GM12878 (cell line): ENCODE measurements at regions not wholly inside any gene's neighbourhood (a gene's known extent, or its start where the extent isn't known, plus 50 kb on each side); places are given as distances from the start of the nearest gene placed in this dataset.
A peak's percentile ranks its signal among the peaks of the same experiment; 100 is the strongest.

Experiments
- ATF3 ChIP-seq: IDR thresholded peaks from 2 replicates; pipeline ENCODE4 v1.6.1; 2011; ENCODE audit warnings: low read depth, mild to moderate bottlenecking, low read length, moderate library complexity, borderline replicate concordance; ENCODE audit errors: extremely low read depth
- ATF7 ChIP-seq: fragments of 450-650 bp; IDR thresholded peaks from 2 replicates; pipeline ENCODE4 v1.6.1; 2016; ENCODE audit warnings: low read depth, mild to moderate bottlenecking
- BHLHE40 ChIP-seq, 2 experiments: fragments of 450-650 bp in 1 of 2; IDR thresholded peaks; 2 replicates each; pipeline ENCODE4 v1.6.1; 2011 to 2017; ENCODE audit warnings: low read depth in 2 of 2, borderline replicate concordance in 1 of 2, improper control_type of control experiment in 1 of 2, low read length in 1 of 2, mild to moderate bottlenecking in 1 of 2
- BMI1 ChIP-seq: fragments of 450-650 bp; IDR thresholded peaks from 2 replicates; pipeline ENCODE4 v1.6.1; 2016; ENCODE audit warnings: mild to moderate bottlenecking, moderate library complexity, borderline replicate concordance
- CBFB ChIP-seq: IDR thresholded peaks from 2 replicates; pipeline ENCODE4 v1.6.1; 2016; ENCODE audit warnings: antibody characterized with exemption, low read depth
- CHD4 ChIP-seq: fragments of 200-600 bp; sonication (generic); IDR thresholded peaks from 2 replicates; pipeline ENCODE4 v1.6.1; 2016; ENCODE audit warnings: mild to moderate bottlenecking
- E4F1 ChIP-seq: fragments of 450-650 bp; IDR thresholded peaks from 2 replicates; pipeline ENCODE4 v1.6.1; 2018; ENCODE audit warnings: borderline replicate concordance, mild to moderate bottlenecking; ENCODE audit not compliant: partially characterized antibody
- EP300 ChIP-seq, 2 experiments: fragments of 150-350 bp in 1 of 2; IDR thresholded peaks; 2 replicates each; pipeline ENCODE4 v1.6.1; 2011 to 2012; ENCODE audit warnings: low read depth in 2 of 2, low read length in 2 of 2, borderline replicate concordance in 1 of 2, improper control_type of control experiment in 1 of 2, inconsistent platforms in 1 of 2; ENCODE audit not compliant: control insufficient read depth in 1 of 2
- ETV6 ChIP-seq, 2 experiments: fragments of 450-650 bp in 1 of 2; IDR thresholded peaks in 1 of 2; conservative IDR thresholded peaks in 1 of 2; 2 replicates each; pipeline ENCODE4 v1.6.1; 2014; ENCODE audit warnings: antibody characterized with exemption in 1 of 2, borderline replicate concordance in 1 of 2, low read depth in 1 of 2, mild to moderate bottlenecking in 1 of 2, moderate library complexity in 1 of 2
- FOXM1 ChIP-seq: IDR thresholded peaks from 2 replicates; pipeline ENCODE4 v1.6.1; 2012; ENCODE audit warnings: low read depth, mild to moderate bottlenecking, inconsistent platforms, low read length, moderate library complexity
- HDGF ChIP-seq: fragments of 450-650 bp; IDR thresholded peaks from 2 replicates; pipeline ENCODE4 v1.6.1; 2016; ENCODE audit warnings: antibody characterized with exemption
- IKZF1 ChIP-seq: fragments of 450-650 bp; conservative IDR thresholded peaks from 2 replicates; pipeline ENCODE4 v1.6.1; 2017; ENCODE audit warnings: antibody characterized with exemption, mild to moderate bottlenecking
- IRF4 ChIP-seq: IDR thresholded peaks from 2 replicates; pipeline ENCODE4 v1.6.1; 2011; ENCODE audit warnings: low read depth, low read length
- LARP7 ChIP-seq: fragments of 450-650 bp; IDR thresholded peaks from 2 replicates; pipeline ENCODE4 v1.6.1; 2017; ENCODE audit warnings: mild to moderate bottlenecking
- MTA3 ChIP-seq: IDR thresholded peaks from 2 replicates; pipeline ENCODE4 v1.6.1; 2012; ENCODE audit warnings: low read length, inconsistent platforms, borderline replicate concordance
- NFIC ChIP-seq: IDR thresholded peaks from 2 replicates; pipeline ENCODE4 v1.6.1; 2012; ENCODE audit warnings: low read depth, mild to moderate bottlenecking, inconsistent platforms, low read length, moderate library complexity
- NKRF ChIP-seq: fragments of 450-650 bp; conservative IDR thresholded peaks from 2 replicates; pipeline ENCODE4 v1.6.1; 2017; ENCODE audit warnings: mild to moderate bottlenecking, moderate library complexity
- NR2C1 ChIP-seq: fragments of 450-650 bp; IDR thresholded peaks from 2 replicates; pipeline ENCODE4 v1.6.1; 2017; ENCODE audit warnings: antibody characterized with exemption, mild to moderate bottlenecking, moderate library complexity
- RAD21 ChIP-seq: IDR thresholded peaks from 2 replicates; pipeline ENCODE4 v1.6.1; 2011; ENCODE audit warnings: mild to moderate bottlenecking, low read depth, low read length, moderate library complexity; ENCODE audit not compliant: insufficient read depth
- RFX5 ChIP-seq: IDR thresholded peaks from 2 replicates; pipeline ENCODE4 v1.6.1; 2011; ENCODE audit warnings: low read depth, low read length, improper control_type of control experiment
- SMAD5 ChIP-seq: IDR thresholded peaks from 2 replicates; pipeline ENCODE4 v1.6.1; 2016; ENCODE audit warnings: antibody characterized with exemption, low read depth
- ZNF207 ChIP-seq: fragments of 450-650 bp; IDR thresholded peaks from 2 replicates; pipeline ENCODE4 v1.6.1; 2014; ENCODE audit warnings: antibody characterized with exemption, mild to moderate bottlenecking, borderline replicate concordance
- ZSCAN29 ChIP-seq: fragments of 450-650 bp; IDR thresholded peaks from 2 replicates; pipeline ENCODE4 v1.6.1; 2017; ENCODE audit warnings: mild to moderate bottlenecking, moderate library complexity
- TF ChIP-seq, protein P1 (sequence below): fragments of 450-650 bp; IDR thresholded peaks from 2 replicates; pipeline ENCODE4 v1.6.1; 2017; ENCODE audit warnings: mild to moderate bottlenecking

GRCh38 chr3:31472479-31473390 lies 60.0 kb upstream of the STT3B start (continued):
- TF ChIP-seq ZSCAN29 (no peak), SMAD5 (no peak), NKRF (no peak), RAD21 (no peak), EP300 (IDR thresholded peaks at IDR 0.05; ENCODE audit: borderline replicate concordance in 1 of 2, control insufficient read depth in 1 of 2, low read depth in 2 of 2, low read length in 2 of 2) (no peak), IKZF1 (0 out of 2 replicates have a peak, but pooled peaks have one; percentile 35), E4F1 (no peak), CBFB (no peak), ETV6 (conservative IDR thresholded peaks at IDR 0.05 in 1 of 2, IDR thresholded peaks at IDR 0.05 in 1 of 2; ENCODE audit: borderline replicate concordance in 1 of 2, low read depth in 1 of 2) (no peak), IRF4 (no peak), BHLHE40 (IDR thresholded peaks at IDR 0.05; ENCODE audit: borderline replicate concordance in 1 of 2, low read depth in 2 of 2, low read length in 1 of 2) (peak in 1 of 2 experiments; percentile 52; a peak in 1 of 4 replicates), ATF7 (0 out of 2 replicates have a peak, but pooled peaks have one; percentile 25), RFX5 (no peak), NFIC (no peak), LARP7 (no peak; the same call in 1 of the 2 replicates), BMI1 (no peak), CHD4 (no peak), NR2C1 (no peak), ATF3 (no peak), FOXM1 (no peak), ZNF207 (no peak), HDGF (no peak), MTA3 (no peak)
- TF ChIP-seq, protein P1, sequence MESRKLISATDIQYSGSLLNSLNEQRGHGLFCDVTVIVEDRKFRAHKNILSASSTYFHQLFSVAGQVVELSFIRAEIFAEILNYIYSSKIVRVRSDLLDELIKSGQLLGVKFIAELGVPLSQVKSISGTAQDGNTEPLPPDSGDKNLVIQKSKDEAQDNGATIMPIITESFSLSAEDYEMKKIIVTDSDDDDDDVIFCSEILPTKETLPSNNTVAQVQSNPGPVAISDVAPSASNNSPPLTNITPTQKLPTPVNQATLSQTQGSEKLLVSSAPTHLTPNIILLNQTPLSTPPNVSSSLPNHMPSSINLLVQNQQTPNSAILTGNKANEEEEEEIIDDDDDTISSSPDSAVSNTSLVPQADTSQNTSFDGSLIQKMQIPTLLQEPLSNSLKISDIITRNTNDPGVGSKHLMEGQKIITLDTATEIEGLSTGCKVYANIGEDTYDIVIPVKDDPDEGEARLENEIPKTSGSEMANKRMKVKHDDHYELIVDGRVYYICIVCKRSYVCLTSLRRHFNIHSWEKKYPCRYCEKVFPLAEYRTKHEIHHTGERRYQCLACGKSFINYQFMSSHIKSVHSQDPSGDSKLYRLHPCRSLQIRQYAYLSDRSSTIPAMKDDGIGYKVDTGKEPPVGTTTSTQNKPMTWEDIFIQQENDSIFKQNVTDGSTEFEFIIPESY, result peak; percentile 81
